Keratinocyte (primary cell): ENCODE measurements at regions not wholly inside any gene's neighbourhood (a gene's known extent, or its start where the extent isn't known, plus 50 kb on each side); places are given as distances from the start of the nearest gene placed in this dataset.

Source experiments
- EZH2 ChIP-seq: IDR thresholded peaks from one replicate; pipeline ENCODE4 v1.6.1; 2012; ENCODE audit warnings: inconsistent platforms, mild to moderate bottlenecking, low read length, moderate library complexity
- TF ChIP-seq, protein P1 (sequence below), 3 experiments: IDR thresholded peaks in 1 of 3; conservative IDR thresholded peaks in 1 of 3; optimal IDR thresholded peaks in 1 of 3; 2 replicates in 2 of 3; 3 replicates in 1 of 3; pipeline versions ENCODE3 to v1.5.1; 2011; ENCODE audit warnings: low read length in 3 of 3, mild to moderate bottlenecking in 3 of 3, moderate library complexity in 2 of 3, control low read depth in 1 of 3, inconsistent platforms in 1 of 3; ENCODE audit not compliant: insufficient read depth in 2 of 3; ENCODE audit errors: extremely low read depth in 1 of 3

DNA sequence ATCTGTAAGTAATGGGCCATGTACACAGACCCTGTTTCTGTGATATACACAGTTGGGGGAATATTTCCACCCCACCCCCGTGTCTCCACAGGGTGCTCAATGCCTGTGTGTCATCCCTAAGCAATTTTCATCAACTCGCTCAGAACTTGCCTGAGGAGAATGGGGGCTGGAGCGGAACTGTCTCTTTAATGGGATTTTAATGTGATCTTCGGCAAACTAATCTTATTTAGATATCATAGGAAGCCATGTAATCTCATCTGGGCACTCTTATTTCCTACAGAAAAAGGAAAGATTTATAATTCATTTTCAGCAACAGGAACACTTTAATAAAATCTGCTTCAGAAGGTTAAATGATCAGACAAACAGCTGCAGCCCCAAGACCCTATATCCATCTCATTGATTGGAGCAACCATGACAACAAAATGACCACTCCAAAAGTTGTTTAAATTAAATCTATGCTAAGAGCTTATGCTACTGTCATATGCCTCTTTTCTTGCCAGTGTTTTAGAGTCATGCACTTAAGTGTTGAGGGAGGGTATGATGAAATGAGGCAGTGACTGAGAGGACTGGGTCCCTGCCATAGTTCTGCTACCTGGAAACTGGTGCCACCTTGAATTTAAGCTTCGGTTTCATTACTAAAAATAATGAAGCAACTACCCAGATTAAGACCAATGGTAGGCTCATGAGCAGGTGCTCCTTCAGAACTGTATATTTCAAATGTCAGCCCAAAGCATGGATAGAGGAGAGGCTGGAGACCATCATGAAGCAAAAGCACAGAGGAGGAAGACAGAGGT lies 183.1 kb upstream of the DDX18 start:
- TF ChIP-seq, protein P1, sequence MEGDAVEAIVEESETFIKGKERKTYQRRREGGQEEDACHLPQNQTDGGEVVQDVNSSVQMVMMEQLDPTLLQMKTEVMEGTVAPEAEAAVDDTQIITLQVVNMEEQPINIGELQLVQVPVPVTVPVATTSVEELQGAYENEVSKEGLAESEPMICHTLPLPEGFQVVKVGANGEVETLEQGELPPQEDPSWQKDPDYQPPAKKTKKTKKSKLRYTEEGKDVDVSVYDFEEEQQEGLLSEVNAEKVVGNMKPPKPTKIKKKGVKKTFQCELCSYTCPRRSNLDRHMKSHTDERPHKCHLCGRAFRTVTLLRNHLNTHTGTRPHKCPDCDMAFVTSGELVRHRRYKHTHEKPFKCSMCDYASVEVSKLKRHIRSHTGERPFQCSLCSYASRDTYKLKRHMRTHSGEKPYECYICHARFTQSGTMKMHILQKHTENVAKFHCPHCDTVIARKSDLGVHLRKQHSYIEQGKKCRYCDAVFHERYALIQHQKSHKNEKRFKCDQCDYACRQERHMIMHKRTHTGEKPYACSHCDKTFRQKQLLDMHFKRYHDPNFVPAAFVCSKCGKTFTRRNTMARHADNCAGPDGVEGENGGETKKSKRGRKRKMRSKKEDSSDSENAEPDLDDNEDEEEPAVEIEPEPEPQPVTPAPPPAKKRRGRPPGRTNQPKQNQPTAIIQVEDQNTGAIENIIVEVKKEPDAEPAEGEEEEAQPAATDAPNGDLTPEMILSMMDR (optimal IDR thresholded peaks at IDR 0.05 in 1 of 3, IDR thresholded peaks at IDR 0.05 in 1 of 3, conservative IDR thresholded peaks at IDR 0.05 in 1 of 3; ENCODE audit: extremely low read depth in 1 of 3, insufficient read depth in 2 of 3, low read length in 3 of 3), result no peak
- no peak for TF ChIP-seq EZH2
